HUES64 (cell line): ENCODE measurements at regions not wholly inside any gene's neighbourhood (a gene's known extent, or its start where the extent isn't known, plus 50 kb on each side); places are given as distances from the start of the nearest gene placed in this dataset.

Experiments used
- H3K27ac ChIP-seq: 2 replicates; pipeline ENCODE4 v1.7.0; 2013; ENCODE audit warnings: low read depth, low read length, inconsistent platforms
- H3K27me3 ChIP-seq: 2 replicates; pipeline ENCODE4 v1.6.1; 2013; ENCODE audit warnings: mild to moderate bottlenecking, low read length; ENCODE audit not compliant: insufficient read depth
- H3K36me3 ChIP-seq: 2 replicates; pipeline ENCODE4 v1.6.1; 2013; ENCODE audit warnings: mild to moderate bottlenecking, low read length; ENCODE audit not compliant: insufficient read depth
- H3K4me1 ChIP-seq: 2 replicates; pipeline ENCODE4 v1.6.1; 2013; ENCODE audit warnings: mild to moderate bottlenecking, low read length, moderate library complexity; ENCODE audit not compliant: insufficient read depth
- H3K4me3 ChIP-seq: 2 replicates; pipeline ENCODE4 v1.5.1; 2013; ENCODE audit warnings: mild to moderate bottlenecking, low read length, moderate library complexity
- H3K9ac ChIP-seq: 2 replicates; pipeline ENCODE4 v1.6.1; 2013; ENCODE audit warnings: mild to moderate bottlenecking, low read depth, low read length
- H3K9me3 ChIP-seq: 2 replicates; pipeline ENCODE4 v1.6.1; 2013; ENCODE audit warnings: low read depth, low read length; ENCODE audit not compliant: insufficient read depth
- WGBS: fragments of 150-250, 120-280 bp; methylation state at CpG from one replicate; pipeline ENCODE4 v1.1.7; 2013; ENCODE audit warnings: missing lambda C conversion rate; 5-methylcytosine and 5-hydroxymethylcytosine counted together

DNA sequence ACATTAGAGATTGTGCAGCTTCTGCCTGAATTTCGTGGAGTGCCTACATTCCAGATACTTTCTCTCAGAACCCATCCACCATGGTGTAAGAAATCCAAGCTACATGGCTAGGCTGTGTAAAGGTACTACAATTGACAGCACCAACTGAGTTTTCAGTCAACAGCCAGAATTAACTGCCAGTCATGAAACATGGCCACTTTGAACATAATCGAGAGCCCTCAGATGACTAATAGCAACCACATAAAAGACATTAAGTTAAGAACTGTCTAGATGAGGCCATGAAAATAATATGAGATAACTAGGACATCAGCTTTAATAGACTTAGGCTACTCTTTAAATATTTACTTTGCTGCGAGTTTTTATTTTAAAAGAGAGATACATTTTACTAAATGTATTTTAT lies 1106.8 kb upstream of the LRRTM3 start:
- 100% methylated on average over 2 of the region's 3 CpGs for WGBS
- peaks cover 5% of the 10 kb centered on the region; the same call in 1 of the 2 replicates for H3K9me3 ChIP-seq

GRCh38 chr10:65827359-65827758 lies 1098.5 kb upstream of the LRRTM3 start:
- 91% methylated on average over 1 of the region's 1 CpG for WGBS
- Histone ChIP-seq H3K4me3 (no peak overlapping the region), H3K36me3 (no peaks in the 10 kb centered on the region), H3K27me3 (no peaks in the 10 kb centered on the region), H3K27ac (no peak overlapping the region), H3K4me1 (no peaks in the 10 kb centered on the region), H3K9ac (no peak overlapping the region), H3K9me3 (peaks cover 5% of the 10 kb centered on the region; the same call in 1 of the 2 replicates)

More for the DNA sequence above, 1106.8 kb upstream of the LRRTM3 start:
- H3K9ac ChIP-seq: no peak overlapping the region
- peaks cover 8% of the 10 kb centered on the region; the same call in 1 of the 2 replicates for H3K4me1 ChIP-seq
- H3K27me3 ChIP-seq: no peaks in the 10 kb centered on the region
- no peak overlapping the region for H3K4me3 ChIP-seq
- H3K36me3 ChIP-seq: no peaks in the 10 kb centered on the region
- no peak overlapping the region for H3K27ac ChIP-seq

- Histone ChIP-seq H3K9ac (no peak overlapping the region), H3K4me3 (no peak overlapping the region), H3K4me1 (no peaks in the 10 kb centered on the region), H3K9me3 (no peaks in the 10 kb centered on the region), H3K36me3 (no peaks in the 10 kb centered on the region), H3K27ac (no peak overlapping the region), H3K27me3 (no peaks in the 10 kb centered on the region)
Measured at GRCh38 chr10:65838811-65839210, 1087.0 kb upstream of the LRRTM3 start.

GRCh38 chr10:65843203-65843602 lies 1082.6 kb upstream of the LRRTM3 start:
- Histone ChIP-seq H3K4me3 (no peak overlapping the region), H3K4me1 (no peaks in the 10 kb centered on the region), H3K27ac (no peak overlapping the region), H3K27me3 (no peaks in the 10 kb centered on the region), H3K9ac (no peak overlapping the region), H3K9me3 (no peaks in the 10 kb centered on the region), H3K36me3 (no peaks in the 10 kb centered on the region)
- 100% methylated on average over 1 of the region's 3 CpGs for WGBS

DNA sequence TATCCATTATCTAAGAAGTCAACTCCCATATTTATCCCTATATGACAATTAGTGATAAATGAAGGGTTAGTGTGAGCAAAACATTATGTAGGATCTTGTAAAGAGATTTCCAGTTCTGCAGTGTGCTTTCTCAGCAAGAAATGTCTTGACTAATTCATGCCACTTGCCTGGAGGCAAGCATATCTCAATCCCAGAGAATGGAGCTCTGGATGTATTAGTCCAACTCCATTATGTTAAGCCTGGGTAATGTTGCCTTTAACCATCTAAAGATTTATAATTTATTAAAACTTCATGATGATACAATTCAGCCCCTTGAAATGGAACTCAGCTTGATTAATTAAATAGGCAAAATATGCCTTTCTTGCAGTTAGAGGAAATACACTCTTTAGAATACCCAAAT lies 1079.9 kb upstream of the LRRTM3 start:
- Histone ChIP-seq H3K27ac (no peak overlapping the region), H3K4me1 (no peaks in the 10 kb centered on the region), H3K9ac (no peak overlapping the region), H3K4me3 (no peak overlapping the region), H3K36me3 (no peaks in the 10 kb centered on the region), H3K27me3 (no peaks in the 10 kb centered on the region), H3K9me3 (no peaks in the 10 kb centered on the region)

DNA sequence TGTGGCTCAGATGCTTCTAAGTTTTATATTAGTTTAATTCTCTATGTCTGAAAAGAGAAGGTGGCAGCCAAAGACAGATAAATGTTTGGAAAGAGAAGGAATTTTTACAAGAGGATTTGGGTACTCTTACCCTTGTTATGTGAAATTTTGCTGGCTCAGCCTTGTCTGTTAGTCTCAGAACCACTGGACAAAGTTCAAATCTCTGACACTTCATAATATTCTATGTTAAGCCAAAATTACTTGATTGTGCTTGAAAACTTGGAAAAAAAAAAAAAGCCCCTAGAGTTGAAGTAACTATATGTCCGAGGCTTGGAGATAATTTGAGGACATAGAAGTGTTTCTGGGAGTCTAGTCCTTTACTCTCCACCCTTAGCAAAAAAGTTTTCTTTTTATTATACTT lies 1079.3 kb upstream of the LRRTM3 start:
- WGBS: no CpG with 5 or more reads among the region's 1 CpG
- no peaks in the 10 kb centered on the region for H3K4me1 ChIP-seq
- H3K36me3 ChIP-seq: no peaks in the 10 kb centered on the region
- no peaks in the 10 kb centered on the region for H3K9me3 ChIP-seq
- no peak overlapping the region for H3K27ac ChIP-seq
- no peak overlapping the region for H3K4me3 ChIP-seq
- H3K27me3 ChIP-seq: no peaks in the 10 kb centered on the region
- no peak overlapping the region for H3K9ac ChIP-seq

- WGBS: 90% methylated on average over 4 of the region's 4 CpGs
- Histone ChIP-seq H3K9me3 (no peaks in the 10 kb centered on the region), H3K4me3 (no peak overlapping the region), H3K36me3 (no peaks in the 10 kb centered on the region), H3K27ac (no peak overlapping the region), H3K27me3 (no peaks in the 10 kb centered on the region), H3K9ac (no peak overlapping the region), H3K4me1 (no peaks in the 10 kb centered on the region)
Measured at GRCh38 chr10:65846949-65847348, 1078.9 kb upstream of the LRRTM3 start.

- Histone ChIP-seq H3K4me3 (no peak overlapping the region), H3K9ac (no peak overlapping the region), H3K27me3 (no peaks in the 10 kb centered on the region), H3K36me3 (no peaks in the 10 kb centered on the region), H3K9me3 (no peaks in the 10 kb centered on the region), H3K4me1 (no peaks in the 10 kb centered on the region), H3K27ac (no peak overlapping the region)
- 93% methylated on average over 3 of the region's 3 CpGs for WGBS
Measured at GRCh38 chr10:65847436-65848230, 1078.2 kb upstream of the LRRTM3 start.

- WGBS: 98% methylated on average over 2 of the region's 2 CpGs
- Histone ChIP-seq H3K4me1 (no peaks in the 10 kb centered on the region), H3K9ac (no peak overlapping the region), H3K27me3 (no peaks in the 10 kb centered on the region), H3K4me3 (no peak overlapping the region), H3K36me3 (no peaks in the 10 kb centered on the region), H3K9me3 (no peaks in the 10 kb centered on the region), H3K27ac (no peak overlapping the region)
Measured at GRCh38 chr10:65858841-65859240, 1067.0 kb upstream of the LRRTM3 start.

DNA sequence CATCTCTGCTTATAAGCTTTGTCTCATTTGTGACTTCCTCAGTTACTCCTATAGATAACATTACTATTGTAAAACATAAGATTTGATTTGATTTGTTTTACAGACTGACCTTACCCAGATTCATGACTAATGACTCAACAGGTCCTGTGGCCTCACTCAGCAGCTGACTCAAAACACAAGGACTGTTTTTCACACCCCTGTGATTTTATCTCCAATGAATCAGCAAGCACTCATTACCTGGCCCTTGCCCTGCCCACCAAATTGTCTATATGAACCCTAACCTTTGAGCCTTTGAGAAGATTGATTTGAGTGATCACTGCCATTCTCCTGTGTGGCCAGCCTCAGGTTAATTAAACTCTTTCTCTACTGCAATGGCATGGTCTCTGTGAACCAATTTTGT lies 1064.6 kb upstream of the LRRTM3 start:
- no peaks in the 10 kb centered on the region for H3K27me3 ChIP-seq
- H3K4me1 ChIP-seq: no peaks in the 10 kb centered on the region
- H3K4me3 ChIP-seq: no peak overlapping the region
- no peaks in the 10 kb centered on the region for H3K36me3 ChIP-seq
- H3K9me3 ChIP-seq: no peaks in the 10 kb centered on the region
- no peak overlapping the region for H3K27ac ChIP-seq
- no peak overlapping the region for H3K9ac ChIP-seq
